ENCODE measurements at regions not wholly inside any gene's neighbourhood (a gene's known extent, or its start where the extent isn't known, plus 50 kb on each side); places are given as distances from the start of the nearest gene placed in this dataset.

GRCh38 chr5:103620851-103621547 is 58.4 kb upstream of the NUDT12 start:
- DNase-seq (ENCODE audit: low read depth in 2 of 2): no peak

GRCh38 chr5:103617913-103618312 is 55.3 kb upstream of the NUDT12 start:
- DNase-seq (ENCODE audit: low read depth in 2 of 2): no peak

GRCh38 chr5:103617090-103617489 is 54.5 kb upstream of the NUDT12 start:
- no peak for DNase-seq (ENCODE audit: low read depth in 2 of 2)

- DNase-seq (ENCODE audit: low read depth in 2 of 2): no peak
These were observed 50.0 kb upstream of the NUDT12 start for GRCh38 chr5:103612545-103612944.

Measured in dermis microvascular lymphatic vessel endothelial cell (primary cell).